IMR-90 (cell line): ENCODE measurements at regions not wholly inside any gene's neighbourhood (a gene's known extent, or its start where the extent isn't known, plus 50 kb on each side); places are given as distances from the start of the nearest gene placed in this dataset.

Experiments
- BHLHE40 ChIP-seq: fragments of 150-350 bp; IDR thresholded peaks from 2 replicates; pipeline ENCODE4 v1.6.1; 2016; ENCODE audit warnings: mild to moderate bottlenecking, low read depth, low read length
- ELK1 ChIP-seq: fragments of 150-350 bp; IDR thresholded peaks from 2 replicates; pipeline ENCODE4 v1.6.1; 2016; ENCODE audit warnings: low read depth, mild to moderate bottlenecking, low read length, moderate library complexity, borderline replicate concordance
- POLR2A ChIP-seq: IDR thresholded peaks from 2 replicates; pipeline ENCODE4 v1.6.1; 2012; ENCODE audit warnings: mild to moderate bottlenecking, low read depth, low read length
- TF ChIP-seq, protein P1 (sequence below): conservative IDR thresholded peaks from 2 replicates; pipeline ENCODE4 v1.5.1; 2012; ENCODE audit warnings: mild to moderate bottlenecking, low read depth, low read length, improper control_type of control experiment

- TF ChIP-seq, protein P1, sequence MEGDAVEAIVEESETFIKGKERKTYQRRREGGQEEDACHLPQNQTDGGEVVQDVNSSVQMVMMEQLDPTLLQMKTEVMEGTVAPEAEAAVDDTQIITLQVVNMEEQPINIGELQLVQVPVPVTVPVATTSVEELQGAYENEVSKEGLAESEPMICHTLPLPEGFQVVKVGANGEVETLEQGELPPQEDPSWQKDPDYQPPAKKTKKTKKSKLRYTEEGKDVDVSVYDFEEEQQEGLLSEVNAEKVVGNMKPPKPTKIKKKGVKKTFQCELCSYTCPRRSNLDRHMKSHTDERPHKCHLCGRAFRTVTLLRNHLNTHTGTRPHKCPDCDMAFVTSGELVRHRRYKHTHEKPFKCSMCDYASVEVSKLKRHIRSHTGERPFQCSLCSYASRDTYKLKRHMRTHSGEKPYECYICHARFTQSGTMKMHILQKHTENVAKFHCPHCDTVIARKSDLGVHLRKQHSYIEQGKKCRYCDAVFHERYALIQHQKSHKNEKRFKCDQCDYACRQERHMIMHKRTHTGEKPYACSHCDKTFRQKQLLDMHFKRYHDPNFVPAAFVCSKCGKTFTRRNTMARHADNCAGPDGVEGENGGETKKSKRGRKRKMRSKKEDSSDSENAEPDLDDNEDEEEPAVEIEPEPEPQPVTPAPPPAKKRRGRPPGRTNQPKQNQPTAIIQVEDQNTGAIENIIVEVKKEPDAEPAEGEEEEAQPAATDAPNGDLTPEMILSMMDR, result no peak
- TF ChIP-seq POLR2A (no peak), ELK1 (no peak), BHLHE40 (no peak)
Observed at GRCh38 chr17:79509008-79509407, 101.8 kb downstream of the RBFOX3 start.
